ENCODE measurements at regions not wholly inside any gene's neighbourhood (a gene's known extent, or its start where the extent isn't known, plus 50 kb on each side); places are given as distances from the start of the nearest gene placed in this dataset.
"Not testable (repeated sequence)": the region's sequence is repeated elsewhere in the genome, so short reads cannot be mapped to it uniquely, and the experiment has no call there.

DNA sequence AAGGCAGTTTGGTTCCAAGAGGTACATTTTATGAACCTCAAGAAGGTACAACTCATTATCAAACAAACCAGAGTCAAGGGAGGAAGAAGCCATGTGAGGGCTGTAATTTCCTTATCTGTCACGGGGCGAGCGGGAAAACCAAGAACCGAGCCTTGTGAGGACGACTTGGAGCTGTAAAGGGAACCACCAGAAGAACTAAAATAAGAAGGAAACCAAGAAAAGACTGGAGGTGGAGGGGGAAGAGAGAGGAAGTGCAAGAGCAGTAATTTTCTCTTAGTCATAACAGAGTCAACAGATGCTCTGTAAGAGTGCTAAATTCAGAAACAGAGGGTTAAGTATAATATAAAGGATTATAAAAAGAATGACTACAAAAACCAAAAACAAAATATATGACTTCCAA lies 127.1 kb downstream of the DIRAS2 start:
- no peak overlapping the region for H3K4me3 ChIP-seq (ENCODE audit: low read length)
- no peak for TF ChIP-seq ZNF274 (IDR thresholded peaks at IDR 0.05; ENCODE audit: low read depth, low read length)

GRCh38 chr9:90517103-90517502 lies 125.5 kb downstream of the DIRAS2 start:
- TF ChIP-seq ZNF274 (IDR thresholded peaks at IDR 0.05; ENCODE audit: low read depth, low read length): no peak

DNA sequence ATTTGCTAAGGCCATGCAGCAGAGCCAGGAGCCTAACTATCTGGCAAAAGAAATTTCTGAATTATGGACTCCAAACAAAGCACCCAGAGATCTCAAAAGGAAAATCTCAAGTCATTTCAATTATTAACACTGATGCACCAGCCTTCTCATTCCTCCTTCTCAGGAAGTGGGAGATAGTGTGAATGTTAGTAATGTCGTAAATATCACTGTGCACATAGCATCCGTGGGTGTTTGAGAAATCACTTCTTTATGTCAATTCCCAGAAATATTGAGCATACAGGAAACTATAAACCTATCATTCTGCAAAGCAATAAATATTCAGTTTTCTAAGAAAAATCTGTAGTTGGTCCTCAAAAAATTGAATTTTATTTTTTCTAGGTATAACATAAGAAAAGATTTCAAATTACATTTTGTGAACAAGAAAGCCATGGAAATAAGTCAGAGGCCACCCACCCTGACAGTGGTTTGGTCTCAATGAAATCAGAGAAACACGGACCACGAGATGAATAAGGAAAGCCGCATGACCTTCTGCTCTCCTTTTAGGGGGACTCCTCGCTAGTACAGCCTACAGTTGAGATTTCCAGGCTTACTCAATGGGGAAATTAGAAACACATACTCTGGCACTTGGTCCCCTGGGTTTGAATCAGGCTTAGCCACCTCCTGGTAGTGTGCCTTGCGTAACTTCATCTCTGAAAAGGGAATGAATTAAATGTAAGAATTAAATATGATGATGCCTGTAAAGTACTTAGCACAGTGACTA lies 120.6 kb downstream of the DIRAS2 start:
- TF ChIP-seq ZNF274 (IDR thresholded peaks at IDR 0.05; ENCODE audit: low read depth, low read length): no peak
- H3K4me3 ChIP-seq (ENCODE audit: low read length): no peak overlapping the region

More at GRCh38 chr9:90517103-90517502, 125.5 kb downstream of the DIRAS2 start:
- no peak overlapping the region for H3K4me3 ChIP-seq (ENCODE audit: low read length)

DNA sequence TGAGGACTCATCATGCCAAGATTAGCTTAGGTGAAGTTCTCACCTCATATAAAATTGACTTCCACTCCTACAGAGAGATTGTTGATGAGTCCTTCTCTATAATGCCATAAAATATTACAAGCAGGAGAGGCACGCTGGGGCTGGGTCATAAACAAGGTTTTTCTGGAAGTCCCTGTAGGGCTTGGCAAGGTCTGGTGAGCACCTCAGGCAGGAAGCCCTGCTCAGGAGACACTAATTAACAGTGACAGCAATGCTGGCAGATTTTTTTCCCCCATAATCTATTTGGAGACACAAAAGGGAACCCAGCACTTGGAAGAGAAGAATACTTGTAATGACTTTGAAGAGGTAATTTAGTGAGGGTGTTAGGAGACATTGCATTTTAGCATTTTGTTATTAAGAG lies 118.7 kb downstream of the DIRAS2 start:
- H3K4me3 ChIP-seq (ENCODE audit: low read length): no peak overlapping the region
- no peak for TF ChIP-seq ZNF274 (IDR thresholded peaks at IDR 0.05; ENCODE audit: low read depth, low read length)

- no peak for TF ChIP-seq ZNF274 (IDR thresholded peaks at IDR 0.05; ENCODE audit: low read depth, low read length)
- no peak overlapping the region for H3K4me3 ChIP-seq (ENCODE audit: low read length)
These were observed 116.2 kb downstream of the DIRAS2 start for GRCh38 chr9:90526386-90526785.

- H3K4me3 ChIP-seq (ENCODE audit: low read length): not testable (repeated sequence)
These were observed 106.5 kb downstream of the DIRAS2 start for GRCh38 chr9:90536094-90536493.

GRCh38 chr9:90538566-90538965 lies 104.1 kb downstream of the DIRAS2 start:
- H3K4me3 ChIP-seq (ENCODE audit: low read length): no peak overlapping the region
- TF ChIP-seq ZNF274 (IDR thresholded peaks at IDR 0.05; ENCODE audit: low read depth, low read length): no peak

DNA sequence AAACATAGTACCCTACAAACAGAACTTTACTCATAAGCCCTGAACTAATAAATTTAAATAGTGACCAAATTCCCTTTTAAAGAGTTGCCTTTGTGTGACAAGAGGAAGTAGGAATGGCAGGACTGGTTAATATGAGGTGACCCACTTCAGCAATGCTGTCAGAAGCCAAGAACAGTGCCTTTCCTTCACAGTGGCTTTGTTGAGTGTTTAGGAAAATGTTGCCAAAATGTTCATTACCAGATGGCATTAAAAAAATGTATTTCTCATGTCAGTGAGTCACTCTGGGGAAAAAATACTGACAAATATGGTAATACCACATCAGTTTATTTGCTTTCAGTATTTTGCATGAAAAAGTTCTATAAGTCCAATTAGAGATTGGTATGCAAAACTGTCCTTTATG lies 103.3 kb downstream of the DIRAS2 start:
- no peak overlapping the region for H3K4me3 ChIP-seq (ENCODE audit: low read length)
- no peak for TF ChIP-seq ZNF274 (IDR thresholded peaks at IDR 0.05; ENCODE audit: low read depth, low read length)

GRCh38 chr9:90540734-90541133 lies 101.9 kb downstream of the DIRAS2 start:
- no peak for TF ChIP-seq ZNF274 (IDR thresholded peaks at IDR 0.05; ENCODE audit: low read depth, low read length)
- no peak overlapping the region for H3K4me3 ChIP-seq (ENCODE audit: low read length)

DNA sequence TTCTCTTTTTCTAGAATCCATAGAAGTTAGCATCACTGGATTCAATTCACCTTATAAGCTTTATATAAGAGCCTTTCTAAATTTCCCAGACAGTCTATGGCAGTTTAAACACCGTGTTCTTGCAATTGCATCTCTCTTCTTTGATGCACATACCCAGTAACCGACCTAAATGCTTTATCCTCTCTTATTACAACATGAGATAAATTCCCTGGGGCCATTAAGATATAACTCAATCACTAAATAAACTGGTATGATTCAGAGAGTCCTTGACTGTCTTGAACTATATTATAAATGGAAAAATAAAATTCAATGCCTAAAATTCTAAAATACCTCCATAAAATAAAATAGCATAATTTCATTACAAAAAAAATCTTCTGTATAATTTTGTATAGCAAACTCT lies 98.1 kb downstream of the DIRAS2 start:
- no peak overlapping the region for H3K4me3 ChIP-seq (ENCODE audit: low read length)
- TF ChIP-seq ZNF274 (IDR thresholded peaks at IDR 0.05; ENCODE audit: low read depth, low read length): no peak

- H3K4me3 ChIP-seq (ENCODE audit: low read length): no peak overlapping the region
- TF ChIP-seq ZNF274 (IDR thresholded peaks at IDR 0.05; ENCODE audit: low read depth, low read length): no peak
These were observed 96.4 kb downstream of the DIRAS2 start for GRCh38 chr9:90546200-90546599.

DNA sequence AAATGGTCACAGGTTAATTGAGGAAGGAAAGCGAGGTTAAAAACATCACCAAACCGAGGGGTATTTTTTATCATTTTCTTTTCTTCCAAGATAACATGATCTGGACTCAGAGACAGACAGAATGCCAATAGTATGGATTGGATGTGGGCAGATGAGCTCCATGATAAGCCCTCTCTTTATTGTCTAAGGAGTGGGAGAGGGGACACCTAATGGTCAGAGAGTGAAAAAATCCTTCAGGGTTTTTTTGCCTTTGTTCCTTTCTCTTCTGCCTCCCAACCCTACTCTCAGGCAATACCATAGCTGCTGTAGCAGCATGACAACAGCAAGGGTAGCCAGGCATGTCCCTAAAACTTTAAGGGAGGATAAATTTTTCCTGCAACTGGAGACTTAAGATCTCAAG lies 94.7 kb downstream of the DIRAS2 start:
- H3K4me3 ChIP-seq (ENCODE audit: low read length): no peak overlapping the region
- TF ChIP-seq ZNF274 (IDR thresholded peaks at IDR 0.05; ENCODE audit: low read depth, low read length): no peak

DNA sequence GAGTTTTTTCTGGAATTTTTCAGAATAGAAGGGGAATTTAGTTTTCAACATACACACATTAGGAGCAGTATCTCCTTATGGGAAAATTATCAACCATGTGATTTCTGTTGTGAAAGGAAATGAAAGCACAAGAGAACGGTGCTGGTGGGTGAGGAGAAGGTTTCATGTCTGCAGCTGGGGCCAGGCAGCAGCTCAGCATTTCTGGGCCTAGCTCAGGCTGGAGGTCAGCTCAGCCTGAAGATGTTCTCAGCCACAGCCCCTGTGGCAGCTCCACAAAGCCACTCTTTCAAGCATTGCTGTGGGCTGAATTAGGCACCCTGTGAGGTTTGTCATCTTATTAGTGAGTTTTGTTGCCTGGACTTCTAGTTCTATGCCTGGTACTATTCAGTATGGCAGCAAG lies 90.3 kb downstream of the DIRAS2 start:
- no peak for TF ChIP-seq ZNF274 (IDR thresholded peaks at IDR 0.05; ENCODE audit: low read depth, low read length)
- H3K4me3 ChIP-seq (ENCODE audit: low read length): no peak overlapping the region

GRCh38 chr9:90555351-90556057 lies 87.1 kb downstream of the DIRAS2 start:
- TF ChIP-seq ZNF274 (IDR thresholded peaks at IDR 0.05; ENCODE audit: low read depth, low read length): no peak

GRCh38 chr9:90556897-90557675 lies 85.5 kb downstream of the DIRAS2 start:
- H3K4me3 ChIP-seq (ENCODE audit: low read length): no peak overlapping the region
- no peak for TF ChIP-seq ZNF274 (IDR thresholded peaks at IDR 0.05; ENCODE audit: low read depth, low read length)

More at GRCh38 chr9:90555351-90556057, 87.1 kb downstream of the DIRAS2 start:
- no peak overlapping the region for H3K4me3 ChIP-seq (ENCODE audit: low read length)

All from GM08714 (cell line).